Kidney (tissue), 13 donors: ENCODE measurements at regions not wholly inside any gene's neighbourhood (a gene's known extent, or its start where the extent isn't known, plus 50 kb on each side); places are given as distances from the start of the nearest gene placed in this dataset.

Experiments
- DNase-seq, 5 donors: peaks; one replicate each; pipeline ENCODE4 v3.0.0-alpha.2; 2013 to 2020
- FAIRE-seq: peaks from 2 replicates; lab custom pipeline; 2012; peaks lifted over from hg19 to GRCh38; lab: Jason Lieb, UNC
- H3K27ac ChIP-seq, 2 donors: one replicate each; pipeline ENCODE4 v1.7.0; 2013; ENCODE audit warnings: low read depth in 2 of 2, low read length in 2 of 2, inconsistent platforms in 1 of 2
- H3K27me3 ChIP-seq: one replicate; pipeline ENCODE4 v1.7.1; 2013; ENCODE audit warnings: low read length, inconsistent platforms; ENCODE audit not compliant: control insufficient read depth, insufficient read depth
- H3K36me3 ChIP-seq, 3 donors: one replicate each; pipeline versions ENCODE4 v1.7.0 to v1.7.1; 2013; ENCODE audit warnings: low read length in 3 of 3, control low read depth in 1 of 3, inconsistent platforms in 1 of 3; ENCODE audit not compliant: insufficient read depth in 3 of 3, control insufficient read depth in 2 of 3
- H3K4me1 ChIP-seq, 3 donors: one replicate each; pipeline versions ENCODE4 v1.7.0 to v1.7.1; 2013; ENCODE audit warnings: low read length in 3 of 3, inconsistent platforms in 1 of 3, low read depth in 1 of 3; ENCODE audit not compliant: control insufficient read depth in 2 of 3, insufficient read depth in 2 of 3
- H3K4me3 ChIP-seq, 3 donors: one replicate each; pipeline versions ENCODE4 v1.7.0 to v1.8.1; 2013; ENCODE audit warnings: low read length in 3 of 3, control low read depth in 1 of 3, inconsistent platforms in 1 of 3
- H3K9ac ChIP-seq, 3 donors: one replicate each; pipeline versions ENCODE4 v1.7.0 to v1.7.1; 2013; ENCODE audit warnings: low read length in 3 of 3, control low read depth in 1 of 3, inconsistent platforms in 1 of 3
- H3K9me3 ChIP-seq, 3 donors: one replicate each; pipeline versions ENCODE4 v1.7.0 to v1.7.1; 2013; ENCODE audit warnings: low read length in 3 of 3, control low read depth in 1 of 3, inconsistent platforms in 1 of 3; ENCODE audit not compliant: control insufficient read depth in 2 of 3, insufficient read depth in 1 of 3
- intact Hi-C: fragments of 100-400 bp; cut with DNase I; formaldehyde crosslinking; loops from one replicate; pipeline ENCODE4 v1.11.1; 2022
- TF ChIP-seq, protein P1 (sequence below): IDR thresholded peaks from 3 replicates; pipeline ENCODE4 v1.5.1; 2012; ENCODE audit warnings: mild to moderate bottlenecking, moderate library complexity, borderline replicate concordance; ENCODE audit not compliant: insufficient read depth; ENCODE audit errors: extremely low read depth
- donor health status: control.
- donor health status: control.
- donor health status: control.
- donor health status: control.
- donor health status: control.
- donor health status: DM: yes; HTN: yes; CAD: no.
- donor health status: Normal renal cell carcinoma (clear cell type).

- H3K36me3 ChIP-seq = no peaks in the 10 kb centered on the region
- H3K4me3 ChIP-seq = no peak overlapping the region
- no peaks in the 10 kb centered on the region for H3K9me3 ChIP-seq
- TF ChIP-seq, protein P1, sequence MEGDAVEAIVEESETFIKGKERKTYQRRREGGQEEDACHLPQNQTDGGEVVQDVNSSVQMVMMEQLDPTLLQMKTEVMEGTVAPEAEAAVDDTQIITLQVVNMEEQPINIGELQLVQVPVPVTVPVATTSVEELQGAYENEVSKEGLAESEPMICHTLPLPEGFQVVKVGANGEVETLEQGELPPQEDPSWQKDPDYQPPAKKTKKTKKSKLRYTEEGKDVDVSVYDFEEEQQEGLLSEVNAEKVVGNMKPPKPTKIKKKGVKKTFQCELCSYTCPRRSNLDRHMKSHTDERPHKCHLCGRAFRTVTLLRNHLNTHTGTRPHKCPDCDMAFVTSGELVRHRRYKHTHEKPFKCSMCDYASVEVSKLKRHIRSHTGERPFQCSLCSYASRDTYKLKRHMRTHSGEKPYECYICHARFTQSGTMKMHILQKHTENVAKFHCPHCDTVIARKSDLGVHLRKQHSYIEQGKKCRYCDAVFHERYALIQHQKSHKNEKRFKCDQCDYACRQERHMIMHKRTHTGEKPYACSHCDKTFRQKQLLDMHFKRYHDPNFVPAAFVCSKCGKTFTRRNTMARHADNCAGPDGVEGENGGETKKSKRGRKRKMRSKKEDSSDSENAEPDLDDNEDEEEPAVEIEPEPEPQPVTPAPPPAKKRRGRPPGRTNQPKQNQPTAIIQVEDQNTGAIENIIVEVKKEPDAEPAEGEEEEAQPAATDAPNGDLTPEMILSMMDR = no peak
- DNase-seq = no peak
- H3K9ac ChIP-seq = no peak overlapping the region
- intact Hi-C loops = no loop called here
- H3K27ac ChIP-seq = no peak overlapping the region
- H3K27me3 ChIP-seq = no peaks in the 10 kb centered on the region
- no peaks in the 10 kb centered on the region for H3K4me1 ChIP-seq
- no peak for FAIRE-seq
These were observed 102.2 kb upstream of the GJB6 start for GRCh38 chr13:20334309-20334708.

- FAIRE-seq = no peak
- intact Hi-C loops = no loop called here
- no peaks in the 10 kb centered on the region for H3K9me3 ChIP-seq
These were observed 100.4 kb upstream of the GJB6 start for GRCh38 chr13:20332361-20333096.

DNA sequence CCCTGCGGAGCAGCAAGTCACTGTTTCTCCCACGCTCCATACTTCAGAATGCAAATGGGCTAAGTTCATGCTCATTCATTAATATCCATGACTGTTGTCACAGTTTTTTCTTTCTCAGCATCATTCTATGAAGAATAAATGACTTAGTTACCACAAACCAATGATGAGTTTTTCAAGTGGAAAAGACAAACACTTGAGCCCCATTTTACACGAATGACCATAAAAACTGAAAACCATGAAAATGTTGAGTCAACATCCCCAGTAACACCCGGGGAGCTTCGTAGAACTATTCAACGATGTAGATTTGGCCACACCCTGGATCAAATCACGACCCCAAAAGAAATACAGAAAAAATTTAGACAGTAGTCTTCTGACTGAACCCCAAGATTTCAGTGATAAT is 99.8 kb upstream of the GJB6 start:
- Histone ChIP-seq H3K4me1 (no peaks in the 10 kb centered on the region), H3K9me3 (no peaks in the 10 kb centered on the region), H3K27me3 (no peaks in the 10 kb centered on the region), H3K4me3 (no peak overlapping the region), H3K9ac (no peak overlapping the region), H3K27ac (no peak overlapping the region), H3K36me3 (no peaks in the 10 kb centered on the region)
- FAIRE-seq (no peak), DNase-seq (no peak)
- TF ChIP-seq, protein P1 = no peak
- intact Hi-C loops = no loop called here

More at GRCh38 chr13:20332361-20333096, 100.4 kb upstream of the GJB6 start:
- H3K27me3 ChIP-seq = no peaks in the 10 kb centered on the region
- no peak overlapping the region for H3K27ac ChIP-seq
- TF ChIP-seq, protein P1 = no peak
- no peaks in the 10 kb centered on the region for H3K36me3 ChIP-seq
- no peak for DNase-seq
- no peak overlapping the region for H3K4me3 ChIP-seq
- no peaks in the 10 kb centered on the region for H3K4me1 ChIP-seq
- H3K9ac ChIP-seq = no peak overlapping the region
